Uterus (tissue), 3 donors: ENCODE measurements at regions not wholly inside any gene's neighbourhood (a gene's known extent, or its start where the extent isn't known, plus 50 kb on each side); places are given as distances from the start of the nearest gene placed in this dataset.

Experiments
- DNase-seq, 2 donors: peaks; one replicate each; pipeline ENCODE4 v3.0.0-alpha.2; 2019 to 2020
- H3K27ac ChIP-seq, 2 donors: fragments of 200-600 bp; sonication (generic); 1 replicate in 1 of 2; 2 replicates in 1 of 2; pipeline ENCODE4 v1.5.1; 2016 to 2018
- H3K27me3 ChIP-seq, 2 donors: fragments of 200-600 bp; sonication (generic); one replicate each; pipeline ENCODE4 v1.5.1; 2018 to 2019; ENCODE audit warnings: control low read depth in 1 of 2
- H3K36me3 ChIP-seq, 2 donors: fragments of 200-600 bp; sonication (generic); one replicate each; pipeline ENCODE4 v1.5.1; 2019; ENCODE audit warnings: control low read depth in 1 of 2
- H3K4me1 ChIP-seq, 2 donors: fragments of 200-600 bp; sonication (generic); one replicate each; pipeline ENCODE4 v1.5.1; 2018 to 2019; ENCODE audit warnings: control low read depth in 1 of 2
- H3K4me3 ChIP-seq, 2 donors: fragments of 200-600 bp; sonication (generic); 1 replicate in 1 of 2; 2 replicates in 1 of 2; pipeline ENCODE4 v1.5.1; 2018 to 2019; ENCODE audit warnings: mild to moderate bottlenecking in 1 of 2
- H3K9me3 ChIP-seq, 2 donors: fragments of 200-600 bp; sonication (generic); one replicate each; pipeline ENCODE4 v1.5.1; 2019; ENCODE audit warnings: control low read depth in 1 of 2
- POLR2A ChIP-seq, 2 donors: fragments of 450-650 bp; IDR thresholded peaks; one replicate each; pipeline ENCODE4 v1.6.1; 2016; ENCODE audit warnings: antibody characterized with exemption in 2 of 2, mild to moderate bottlenecking in 1 of 2, moderate library complexity in 1 of 2
- intact Hi-C: fragments of 100-400 bp; cut with DNase I; formaldehyde crosslinking; loops from one replicate; pipeline ENCODE4 v1.15.1; 2023; ENCODE audit warnings: low total_unique reads
- TF ChIP-seq, protein P1 (sequence below), 4 experiments: fragments of 200-600 bp in 2 of 4; fragments of 450-650 bp in 2 of 4; sonication (generic) in 2 of 4; IDR thresholded peaks; one replicate each; pipeline ENCODE4 v1.5.1; 2016 to 2019; ENCODE audit warnings: antibody characterized with exemption in 4 of 4, mild to moderate bottlenecking in 2 of 4, moderate library complexity in 1 of 4
- donor health status: DM: yes; HTN: yes; CAD: no.

DNA sequence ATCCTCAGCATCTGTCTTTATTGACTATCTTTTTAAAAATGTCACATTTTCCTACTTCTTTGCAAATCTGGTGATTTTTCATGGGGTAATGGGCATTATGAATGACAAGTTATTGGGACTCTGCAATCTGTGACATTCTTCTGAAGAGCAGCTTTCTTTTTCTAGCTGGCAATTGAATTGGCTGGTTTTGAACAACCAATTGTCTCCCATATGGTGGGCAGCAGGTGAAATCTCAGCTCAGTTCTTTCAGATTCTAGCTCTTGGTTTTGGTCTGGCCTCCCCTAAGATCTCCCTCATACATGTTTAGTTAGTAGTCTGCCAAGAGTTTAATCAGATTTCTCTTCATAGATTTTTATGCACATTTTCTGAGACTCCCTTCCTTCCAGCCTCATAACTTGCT, 107.9 kb upstream of the EPB41L3 start:
- intact Hi-C loops: no loop called here
- H3K9me3 ChIP-seq: no peaks in the 10 kb centered on the region
- no peak overlapping the region for H3K27ac ChIP-seq
- no peaks in the 10 kb centered on the region for H3K4me1 ChIP-seq
- TF ChIP-seq, protein P1, sequence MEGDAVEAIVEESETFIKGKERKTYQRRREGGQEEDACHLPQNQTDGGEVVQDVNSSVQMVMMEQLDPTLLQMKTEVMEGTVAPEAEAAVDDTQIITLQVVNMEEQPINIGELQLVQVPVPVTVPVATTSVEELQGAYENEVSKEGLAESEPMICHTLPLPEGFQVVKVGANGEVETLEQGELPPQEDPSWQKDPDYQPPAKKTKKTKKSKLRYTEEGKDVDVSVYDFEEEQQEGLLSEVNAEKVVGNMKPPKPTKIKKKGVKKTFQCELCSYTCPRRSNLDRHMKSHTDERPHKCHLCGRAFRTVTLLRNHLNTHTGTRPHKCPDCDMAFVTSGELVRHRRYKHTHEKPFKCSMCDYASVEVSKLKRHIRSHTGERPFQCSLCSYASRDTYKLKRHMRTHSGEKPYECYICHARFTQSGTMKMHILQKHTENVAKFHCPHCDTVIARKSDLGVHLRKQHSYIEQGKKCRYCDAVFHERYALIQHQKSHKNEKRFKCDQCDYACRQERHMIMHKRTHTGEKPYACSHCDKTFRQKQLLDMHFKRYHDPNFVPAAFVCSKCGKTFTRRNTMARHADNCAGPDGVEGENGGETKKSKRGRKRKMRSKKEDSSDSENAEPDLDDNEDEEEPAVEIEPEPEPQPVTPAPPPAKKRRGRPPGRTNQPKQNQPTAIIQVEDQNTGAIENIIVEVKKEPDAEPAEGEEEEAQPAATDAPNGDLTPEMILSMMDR (IDR thresholded peaks at IDR 0.05): no peak
- TF ChIP-seq POLR2A (IDR thresholded peaks at IDR 0.05): no peak
- no peaks in the 10 kb centered on the region for H3K36me3 ChIP-seq
- DNase-seq: no peak
- H3K4me3 ChIP-seq: no peak overlapping the region
- no peaks in the 10 kb centered on the region for H3K27me3 ChIP-seq

DNA sequence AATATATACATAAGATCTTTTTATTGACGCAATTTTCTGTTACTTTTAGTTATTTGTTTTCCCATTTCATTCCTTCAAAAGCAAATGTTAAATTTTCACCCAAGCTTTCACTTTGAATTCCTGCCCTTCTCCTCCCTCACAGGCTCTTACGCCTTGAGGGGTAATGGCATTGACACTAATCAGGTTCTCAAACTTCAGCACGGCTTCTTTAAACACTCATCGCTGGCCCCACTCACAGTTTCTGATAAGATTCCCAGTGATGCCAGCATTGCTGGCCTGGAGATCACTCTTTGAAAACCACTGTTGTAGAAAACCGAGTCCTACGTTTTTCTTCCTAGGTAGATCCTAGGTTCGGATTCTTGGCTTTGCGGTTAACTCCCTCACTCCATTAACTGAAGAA, 105.6 kb upstream of the EPB41L3 start:
- H3K36me3 ChIP-seq: no peaks in the 10 kb centered on the region
- TF ChIP-seq POLR2A (IDR thresholded peaks at IDR 0.05): no peak
- TF ChIP-seq, protein P1 (IDR thresholded peaks at IDR 0.05): no peak
- H3K27ac ChIP-seq: no peak overlapping the region
- H3K4me3 ChIP-seq: no peak overlapping the region
- no peaks in the 10 kb centered on the region for H3K27me3 ChIP-seq
- DNase-seq: no peak
- intact Hi-C loops: no loop called here
- no peaks in the 10 kb centered on the region for H3K9me3 ChIP-seq
- H3K4me1 ChIP-seq: no peaks in the 10 kb centered on the region

DNA sequence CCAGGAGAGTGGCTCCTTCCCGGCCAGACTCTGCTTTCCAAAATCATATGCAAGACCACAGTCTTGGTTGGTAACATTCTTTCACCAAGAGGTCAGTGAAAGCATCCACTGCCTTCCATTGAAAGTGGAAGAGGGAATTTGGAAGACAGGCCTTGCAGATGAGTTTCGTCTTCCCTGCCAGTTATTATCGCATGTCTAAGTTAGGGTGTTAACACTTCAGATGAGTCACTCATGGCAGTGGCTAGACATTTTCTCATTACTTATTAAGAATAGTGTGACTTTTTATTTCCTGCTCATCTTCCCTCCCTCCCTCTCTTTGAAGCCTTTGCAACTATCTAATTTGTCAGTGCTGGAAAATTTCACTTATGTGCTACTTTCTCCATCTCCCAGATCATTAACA, 102.9 kb upstream of the EPB41L3 start:
- intact Hi-C loops: no loop called here
- Histone ChIP-seq H3K36me3 (no peaks in the 10 kb centered on the region), H3K4me3 (no peak overlapping the region), H3K4me1 (no peaks in the 10 kb centered on the region), H3K27me3 (no peaks in the 10 kb centered on the region), H3K27ac (no peak overlapping the region), H3K9me3 (no peaks in the 10 kb centered on the region)
- TF ChIP-seq, protein P1 (IDR thresholded peaks at IDR 0.05): no peak
- TF ChIP-seq POLR2A (IDR thresholded peaks at IDR 0.05): no peak
- DNase-seq: no peak

DNA sequence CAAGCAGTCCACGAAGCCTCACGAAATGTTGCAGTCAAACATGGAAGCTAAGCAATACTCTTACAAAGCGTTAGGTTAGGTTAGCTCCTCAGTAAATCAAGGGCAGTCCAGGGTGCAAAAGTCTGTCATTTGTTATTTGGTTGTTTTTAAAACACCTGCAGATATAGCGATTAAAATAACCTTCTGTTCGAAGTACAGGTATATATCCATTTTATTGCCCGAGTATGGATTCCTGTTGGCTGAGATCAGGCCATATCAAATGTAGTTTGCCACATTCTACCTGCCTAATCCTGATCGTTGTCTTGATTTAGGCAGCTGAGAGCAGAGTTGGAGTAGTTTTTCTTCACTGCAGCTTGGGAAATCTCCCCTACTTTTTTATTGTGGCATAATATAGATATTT, 99.5 kb upstream of the EPB41L3 start:
- TF ChIP-seq POLR2A (IDR thresholded peaks at IDR 0.05): no peak
- TF ChIP-seq, protein P1 (IDR thresholded peaks at IDR 0.05): no peak
- no peaks in the 10 kb centered on the region for H3K4me1 ChIP-seq
- H3K27me3 ChIP-seq: no peaks in the 10 kb centered on the region

DNA sequence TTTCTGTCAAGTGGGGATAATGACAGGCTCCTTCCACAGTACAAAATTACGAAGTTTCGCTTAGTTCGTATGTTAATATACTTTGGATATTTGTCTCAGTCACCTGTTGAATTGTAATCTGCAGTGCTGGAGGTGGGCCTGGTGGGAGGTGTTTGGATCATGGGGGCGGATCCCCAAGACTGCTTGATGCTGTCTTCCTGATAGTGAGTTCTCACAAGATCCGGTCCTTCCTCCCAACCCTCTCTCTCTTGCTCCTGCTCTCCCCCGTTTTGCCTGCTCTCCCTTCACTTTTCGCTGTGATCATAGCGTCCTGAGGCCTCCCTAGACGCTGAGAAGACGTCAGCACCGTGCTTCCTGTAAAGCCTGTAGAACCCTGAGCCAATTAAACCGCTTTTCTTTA, 97.1 kb upstream of the EPB41L3 start:
- H3K4me1 ChIP-seq: no peaks in the 10 kb centered on the region
- TF ChIP-seq POLR2A (IDR thresholded peaks at IDR 0.05): no peak
- TF ChIP-seq, protein P1 (IDR thresholded peaks at IDR 0.05): no peak
- H3K9me3 ChIP-seq: no peaks in the 10 kb centered on the region
- intact Hi-C loops: no loop called here
- no peak for DNase-seq
- H3K36me3 ChIP-seq: no peaks in the 10 kb centered on the region
- H3K27ac ChIP-seq: no peak overlapping the region
- no peaks in the 10 kb centered on the region for H3K27me3 ChIP-seq
- H3K4me3 ChIP-seq: no peak overlapping the region

More for the DNA sequence above, 99.5 kb upstream of the EPB41L3 start:
- DNase-seq: no peak
- no peaks in the 10 kb centered on the region for H3K36me3 ChIP-seq
- no peak overlapping the region for H3K27ac ChIP-seq
- no peaks in the 10 kb centered on the region for H3K9me3 ChIP-seq
- H3K4me3 ChIP-seq: no peak overlapping the region
- intact Hi-C loops: no loop called here
